ENCODE measurements at regions not wholly inside any gene's neighbourhood (a gene's known extent, or its start where the extent isn't known, plus 50 kb on each side); places are given as distances from the start of the nearest gene placed in this dataset.

DNA sequence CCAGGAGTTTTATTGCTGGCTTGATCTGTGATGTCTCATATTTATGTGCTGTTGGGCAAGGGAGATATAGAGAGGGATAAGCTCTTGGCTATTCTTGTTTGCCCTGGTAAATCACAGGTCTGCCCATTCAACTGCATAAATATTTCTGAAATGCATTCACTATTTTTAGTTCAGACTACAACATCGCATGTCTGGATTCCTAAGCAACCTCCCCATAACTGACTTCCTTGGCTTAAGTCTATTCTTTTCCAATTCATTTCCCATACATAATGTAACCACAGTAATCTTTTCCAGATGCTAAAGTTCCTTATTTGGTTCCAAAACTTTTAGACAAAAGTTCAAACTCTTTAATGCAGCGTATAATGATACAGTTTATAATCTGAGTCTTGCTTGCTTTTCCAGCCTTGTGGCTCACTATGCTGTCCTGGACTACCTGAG lies 321.4 kb upstream of the ACTBL2 start:
- TF ChIP-seq, protein P1, sequence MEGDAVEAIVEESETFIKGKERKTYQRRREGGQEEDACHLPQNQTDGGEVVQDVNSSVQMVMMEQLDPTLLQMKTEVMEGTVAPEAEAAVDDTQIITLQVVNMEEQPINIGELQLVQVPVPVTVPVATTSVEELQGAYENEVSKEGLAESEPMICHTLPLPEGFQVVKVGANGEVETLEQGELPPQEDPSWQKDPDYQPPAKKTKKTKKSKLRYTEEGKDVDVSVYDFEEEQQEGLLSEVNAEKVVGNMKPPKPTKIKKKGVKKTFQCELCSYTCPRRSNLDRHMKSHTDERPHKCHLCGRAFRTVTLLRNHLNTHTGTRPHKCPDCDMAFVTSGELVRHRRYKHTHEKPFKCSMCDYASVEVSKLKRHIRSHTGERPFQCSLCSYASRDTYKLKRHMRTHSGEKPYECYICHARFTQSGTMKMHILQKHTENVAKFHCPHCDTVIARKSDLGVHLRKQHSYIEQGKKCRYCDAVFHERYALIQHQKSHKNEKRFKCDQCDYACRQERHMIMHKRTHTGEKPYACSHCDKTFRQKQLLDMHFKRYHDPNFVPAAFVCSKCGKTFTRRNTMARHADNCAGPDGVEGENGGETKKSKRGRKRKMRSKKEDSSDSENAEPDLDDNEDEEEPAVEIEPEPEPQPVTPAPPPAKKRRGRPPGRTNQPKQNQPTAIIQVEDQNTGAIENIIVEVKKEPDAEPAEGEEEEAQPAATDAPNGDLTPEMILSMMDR (IDR thresholded peaks at IDR 0.05; ENCODE audit: low read depth, low read length, missing input control): no peak
- TF ChIP-seq, protein P2, sequence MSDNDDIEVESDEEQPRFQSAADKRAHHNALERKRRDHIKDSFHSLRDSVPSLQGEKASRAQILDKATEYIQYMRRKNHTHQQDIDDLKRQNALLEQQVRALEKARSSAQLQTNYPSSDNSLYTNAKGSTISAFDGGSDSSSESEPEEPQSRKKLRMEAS (IDR thresholded peaks at IDR 0.05): no peak

All from liver (tissue), 2 donors.